ENCODE measurements at regions not wholly inside any gene's neighbourhood (a gene's known extent, or its start where the extent isn't known, plus 50 kb on each side); places are given as distances from the start of the nearest gene placed in this dataset.

DNA sequence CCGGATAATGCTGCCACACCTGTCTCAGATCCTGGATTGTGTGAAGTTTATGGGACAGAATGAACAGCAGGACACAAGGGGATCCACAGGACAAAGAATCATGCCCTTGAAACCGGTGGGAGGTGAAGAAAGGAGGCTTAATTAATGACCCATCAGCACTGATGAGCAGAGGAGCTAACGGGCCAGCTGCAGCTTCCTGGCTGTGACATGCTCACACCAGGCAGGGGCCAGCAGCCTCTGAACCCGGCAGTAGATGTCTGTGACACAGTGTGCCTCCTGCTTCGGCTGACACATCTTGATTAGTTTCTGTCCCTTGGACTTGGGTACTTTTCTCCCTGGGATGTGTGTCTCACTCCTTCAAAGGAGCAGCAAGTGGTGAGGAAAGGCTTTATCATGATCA, 328.8 kb upstream of the BRINP1 start:
- no peak for TF ChIP-seq POLR2A (IDR thresholded peaks at IDR 0.05)
- TF ChIP-seq, protein P1, sequence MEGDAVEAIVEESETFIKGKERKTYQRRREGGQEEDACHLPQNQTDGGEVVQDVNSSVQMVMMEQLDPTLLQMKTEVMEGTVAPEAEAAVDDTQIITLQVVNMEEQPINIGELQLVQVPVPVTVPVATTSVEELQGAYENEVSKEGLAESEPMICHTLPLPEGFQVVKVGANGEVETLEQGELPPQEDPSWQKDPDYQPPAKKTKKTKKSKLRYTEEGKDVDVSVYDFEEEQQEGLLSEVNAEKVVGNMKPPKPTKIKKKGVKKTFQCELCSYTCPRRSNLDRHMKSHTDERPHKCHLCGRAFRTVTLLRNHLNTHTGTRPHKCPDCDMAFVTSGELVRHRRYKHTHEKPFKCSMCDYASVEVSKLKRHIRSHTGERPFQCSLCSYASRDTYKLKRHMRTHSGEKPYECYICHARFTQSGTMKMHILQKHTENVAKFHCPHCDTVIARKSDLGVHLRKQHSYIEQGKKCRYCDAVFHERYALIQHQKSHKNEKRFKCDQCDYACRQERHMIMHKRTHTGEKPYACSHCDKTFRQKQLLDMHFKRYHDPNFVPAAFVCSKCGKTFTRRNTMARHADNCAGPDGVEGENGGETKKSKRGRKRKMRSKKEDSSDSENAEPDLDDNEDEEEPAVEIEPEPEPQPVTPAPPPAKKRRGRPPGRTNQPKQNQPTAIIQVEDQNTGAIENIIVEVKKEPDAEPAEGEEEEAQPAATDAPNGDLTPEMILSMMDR (IDR thresholded peaks at IDR 0.05), result no peak
